GM12872 (cell line): ENCODE measurements at regions not wholly inside any gene's neighbourhood (a gene's known extent, or its start where the extent isn't known, plus 50 kb on each side); places are given as distances from the start of the nearest gene placed in this dataset.

ENCODE experiments used
- CTCF ChIP-seq: IDR thresholded peaks from 3 replicates; pipeline ENCODE4 v1.5.1; 2011; ENCODE audit warnings: low read depth, mild to moderate bottlenecking, low read length, moderate library complexity; ENCODE audit not compliant: insufficient read depth

DNA sequence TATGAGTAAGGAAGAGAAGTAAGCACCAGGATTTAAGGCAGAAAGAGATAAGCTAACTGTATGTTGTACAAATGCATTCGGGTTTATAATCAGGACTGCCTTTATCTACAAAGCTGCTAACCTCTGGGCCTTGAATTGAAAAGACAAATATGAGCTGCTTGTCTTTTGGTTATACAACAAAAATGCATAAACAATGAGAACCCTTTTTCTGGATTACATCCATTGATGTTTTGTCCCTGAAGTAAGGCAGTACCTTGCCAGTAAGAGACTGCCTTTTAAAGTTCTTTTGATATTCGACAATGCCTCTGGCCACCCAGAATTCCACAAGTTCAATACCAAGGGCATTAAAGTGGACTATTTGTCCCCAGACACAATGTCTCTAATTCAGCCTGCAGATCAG lies 280.7 kb downstream of the ZNF621 start:
- TF ChIP-seq CTCF = no peak

- no peak for TF ChIP-seq CTCF
Measured at GRCh38 chr3:40810813-40811212, 286.1 kb downstream of the ZNF621 start.

GRCh38 chr3:40817017-40817416 lies 292.3 kb downstream of the ZNF621 start:
- no peak for TF ChIP-seq CTCF

GRCh38 chr3:40821315-40821714 lies 296.6 kb downstream of the ZNF621 start:
- TF ChIP-seq CTCF = no peak

DNA sequence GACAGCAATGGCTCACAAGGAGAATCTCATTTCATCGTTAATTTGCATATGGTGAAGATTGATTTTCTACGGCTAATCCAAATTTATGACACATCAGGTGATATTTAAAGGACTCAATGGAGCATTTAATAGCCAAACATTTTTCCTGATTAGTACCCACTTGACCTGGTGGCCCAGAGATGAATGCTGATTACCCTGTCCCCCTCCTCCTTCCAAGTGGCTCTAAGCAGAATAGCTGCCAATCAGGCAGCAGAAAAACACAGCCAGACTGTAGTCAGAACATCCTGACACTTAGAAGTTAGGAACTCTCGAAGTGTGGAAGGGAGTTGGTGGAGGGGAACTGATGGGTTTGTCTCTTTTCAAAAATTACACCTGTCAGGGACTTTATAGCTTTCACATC lies 302.5 kb downstream of the ZNF621 start:
- no peak for TF ChIP-seq CTCF

DNA sequence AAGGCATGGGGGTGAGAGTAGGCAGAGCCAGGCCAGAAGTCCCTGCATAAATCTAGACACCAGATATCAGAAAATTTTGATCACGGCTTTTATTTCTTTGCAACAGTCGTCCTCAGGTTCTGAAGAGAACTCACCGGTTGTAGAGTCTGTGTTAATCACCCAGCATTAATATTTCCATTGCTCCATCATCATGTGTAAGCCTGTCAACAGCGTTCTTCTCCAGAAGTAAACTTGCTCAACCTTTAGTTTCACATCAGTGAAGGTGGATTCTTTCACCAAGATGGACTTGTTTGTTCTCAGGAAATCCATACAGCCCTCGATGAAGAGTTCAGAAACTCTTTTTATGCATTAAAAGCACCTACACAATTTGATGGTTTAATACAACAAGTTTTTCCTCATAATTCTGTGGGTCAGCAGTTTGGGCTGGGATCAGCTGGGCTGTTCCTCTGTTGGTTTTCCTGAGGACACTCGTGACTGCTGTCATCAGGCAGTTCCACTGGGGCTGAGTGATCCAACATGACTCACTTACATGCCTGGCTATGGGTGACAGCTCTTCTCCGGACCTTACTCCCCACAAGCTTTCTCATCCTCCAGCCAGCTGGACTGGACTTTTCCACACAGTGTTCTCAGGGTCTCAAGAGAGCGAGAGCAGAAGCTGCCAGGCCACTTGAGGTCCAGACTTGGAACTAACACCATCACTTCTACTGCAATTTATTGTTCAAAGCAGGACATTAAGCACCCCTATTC lies 303.4 kb downstream of the ZNF621 start:
- TF ChIP-seq CTCF = no peak

DNA sequence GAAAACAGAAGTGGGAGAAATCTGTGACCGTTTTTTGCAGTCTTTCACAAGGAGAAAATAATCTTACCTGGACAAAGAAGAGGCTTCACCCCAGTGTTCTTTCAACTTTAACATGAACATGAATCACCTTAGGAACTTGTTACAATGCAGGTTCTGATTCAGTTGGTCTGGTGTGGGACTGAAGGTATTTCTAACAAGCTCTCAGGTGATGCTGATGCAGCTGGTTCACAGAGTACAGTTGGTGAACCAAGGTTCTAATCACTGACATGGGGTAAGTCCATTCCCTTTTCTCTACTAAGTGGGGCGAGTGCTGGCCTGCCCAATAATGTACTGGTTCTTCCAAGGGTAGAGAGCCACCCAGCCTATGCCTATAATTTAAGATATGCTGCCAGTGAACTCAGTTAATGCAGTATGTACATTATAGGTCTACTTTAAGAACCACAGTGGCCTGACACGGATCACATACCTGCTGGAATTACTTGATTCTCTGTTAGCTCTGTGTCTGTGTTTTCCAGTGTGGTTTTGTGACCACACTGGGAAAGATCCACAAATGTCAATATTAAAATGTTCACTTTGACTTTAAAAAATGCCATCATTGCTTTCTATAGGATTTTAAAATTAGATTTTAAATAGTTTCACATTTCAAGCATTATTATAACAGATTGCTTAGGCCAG lies 304.1 kb downstream of the ZNF621 start:
- TF ChIP-seq CTCF = no peak
